ENCODE measurements at regions not wholly inside any gene's neighbourhood (a gene's known extent, or its start where the extent isn't known, plus 50 kb on each side); places are given as distances from the start of the nearest gene placed in this dataset.

GRCh38 chr4:34939073-34939472 lies 1305.2 kb downstream of the ARAP2 start:
- TF ChIP-seq POLR2AphosphoS5 (IDR thresholded peaks at IDR 0.05): no peak
- no peak for TF ChIP-seq POLR2A (IDR thresholded peaks at IDR 0.05)
